Uterus (tissue), 2 donors: ENCODE measurements at regions not wholly inside any gene's neighbourhood (a gene's known extent, or its start where the extent isn't known, plus 50 kb on each side); places are given as distances from the start of the nearest gene placed in this dataset.

ENCODE experiments used
- CTCF ChIP-seq, 4 experiments: fragments of 200-600 bp in 2 of 4; fragments of 450-650 bp in 2 of 4; sonication (generic) in 2 of 4; IDR thresholded peaks; one replicate each; pipeline ENCODE4 v1.5.1; 2016 to 2019; ENCODE audit warnings: antibody characterized with exemption in 4 of 4, mild to moderate bottlenecking in 2 of 4, moderate library complexity in 1 of 4
- POLR2A ChIP-seq, 2 donors: fragments of 450-650 bp; IDR thresholded peaks; one replicate each; pipeline ENCODE4 v1.6.1; 2016; ENCODE audit warnings: antibody characterized with exemption in 2 of 2, mild to moderate bottlenecking in 1 of 2, moderate library complexity in 1 of 2

- TF ChIP-seq CTCF (IDR thresholded peaks at IDR 0.05) = no peak
- TF ChIP-seq POLR2A (IDR thresholded peaks at IDR 0.05) = no peak
These were observed 647.0 kb upstream of the PCDH10 start for GRCh38 chr4:132502096-132502552.
